SH-SY5Y (cell line): ENCODE measurements at regions not wholly inside any gene's neighbourhood (a gene's known extent, or its start where the extent isn't known, plus 50 kb on each side); places are given as distances from the start of the nearest gene placed in this dataset.

ENCODE experiments used
- GATA2 ChIP-seq: IDR thresholded peaks from 2 replicates; pipeline ENCODE4 v1.6.1; 2011; ENCODE audit warnings: mild to moderate bottlenecking, low read depth, low read length
- GATA3 ChIP-seq: IDR thresholded peaks from 2 replicates; pipeline ENCODE4 v1.6.1; 2011; ENCODE audit warnings: low read depth, mild to moderate bottlenecking, low read length, moderate library complexity

DNA sequence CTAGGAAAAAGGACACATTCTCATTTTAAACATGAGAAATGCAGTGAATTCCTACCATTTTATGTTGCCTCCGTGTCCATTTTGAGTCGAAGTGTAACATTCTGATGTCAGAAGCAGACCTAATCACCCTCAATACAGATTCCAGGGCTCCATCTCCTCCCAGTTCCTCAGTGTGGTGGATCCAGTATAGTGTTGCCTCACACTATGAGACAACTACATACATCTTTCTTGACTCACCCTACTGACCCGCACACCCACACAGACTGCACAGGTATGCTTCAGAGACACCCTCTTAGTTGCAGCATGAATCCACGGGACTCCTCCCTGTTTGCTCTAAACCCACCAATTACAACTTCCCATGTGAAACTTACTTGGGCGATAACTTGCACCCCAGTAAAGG is 564.9 kb downstream of the SEMA5A start:
- no peak for TF ChIP-seq GATA3
- no peak for TF ChIP-seq GATA2
